ENCODE measurements at regions not wholly inside any gene's neighbourhood (a gene's known extent, or its start where the extent isn't known, plus 50 kb on each side); places are given as distances from the start of the nearest gene placed in this dataset.

- Mint-ChIP-seq H3K27me3 (no peaks in the 10 kb centered on the region), H3K4me1 (ENCODE audit: low read depth) (peaks cover 5% of the 10 kb centered on the region), H3K27ac (no peak overlapping the region), H3K9me3 (no peaks in the 10 kb centered on the region), H3K36me3 (ENCODE audit: low read depth) (no peaks in the 10 kb centered on the region), H3K4me3 (no peak overlapping the region)
- intact Hi-C loops (cut with micrococcal nuclease), result no loop called here
Measured at GRCh38 chr12:75720812-75721641, 209.6 kb upstream of the KRR1 start.

- Mint-ChIP-seq H3K9me3 (no peaks in the 10 kb centered on the region), H3K27ac (no peak overlapping the region), H3K36me3 (ENCODE audit: low read depth) (no peaks in the 10 kb centered on the region), H3K4me1 (ENCODE audit: low read depth) (peaks cover 5% of the 10 kb centered on the region), H3K27me3 (no peaks in the 10 kb centered on the region), H3K4me3 (no peak overlapping the region)
- intact Hi-C loops (cut with micrococcal nuclease), result no loop called here
Measured at GRCh38 chr12:75717902-75718301, 206.5 kb upstream of the KRR1 start.

GRCh38 chr12:75716291-75717025 lies 205.0 kb upstream of the KRR1 start:
- Mint-ChIP-seq H3K4me1 (ENCODE audit: low read depth) (no peaks in the 10 kb centered on the region), H3K27ac (no peak overlapping the region), H3K9me3 (no peaks in the 10 kb centered on the region), H3K27me3 (no peaks in the 10 kb centered on the region), H3K36me3 (ENCODE audit: low read depth) (no peaks in the 10 kb centered on the region), H3K4me3 (no peak overlapping the region)
- intact Hi-C loops (cut with micrococcal nuclease), result no loop called here

GRCh38 chr12:75715682-75716081 lies 204.3 kb upstream of the KRR1 start:
- Mint-ChIP-seq H3K9me3 (no peaks in the 10 kb centered on the region), H3K27ac (no peak overlapping the region), H3K36me3 (ENCODE audit: low read depth) (no peaks in the 10 kb centered on the region), H3K4me3 (no peak overlapping the region), H3K4me1 (ENCODE audit: low read depth) (no peaks in the 10 kb centered on the region), H3K27me3 (no peaks in the 10 kb centered on the region)
- intact Hi-C loops (cut with micrococcal nuclease), result no loop called here

GRCh38 chr12:75715323-75715644 lies 203.9 kb upstream of the KRR1 start:
- Mint-ChIP-seq H3K27ac (no peak overlapping the region), H3K4me1 (ENCODE audit: low read depth) (no peaks in the 10 kb centered on the region), H3K9me3 (no peaks in the 10 kb centered on the region), H3K27me3 (no peaks in the 10 kb centered on the region), H3K4me3 (no peak overlapping the region), H3K36me3 (ENCODE audit: low read depth) (no peaks in the 10 kb centered on the region)
- intact Hi-C loops (cut with micrococcal nuclease), result no loop called here

GRCh38 chr12:75714462-75715322 lies 203.3 kb upstream of the KRR1 start:
- intact Hi-C loops (cut with micrococcal nuclease), result no loop called here
- no peak overlapping the region for H3K27ac Mint-ChIP-seq

GRCh38 chr12:75713434-75713833 lies 202.0 kb upstream of the KRR1 start:
- Mint-ChIP-seq H3K4me3 (no peak overlapping the region), H3K27me3 (no peaks in the 10 kb centered on the region), H3K27ac (no peak overlapping the region), H3K36me3 (ENCODE audit: low read depth) (no peaks in the 10 kb centered on the region), H3K9me3 (no peaks in the 10 kb centered on the region), H3K4me1 (ENCODE audit: low read depth) (no peaks in the 10 kb centered on the region)
- intact Hi-C loops (cut with micrococcal nuclease), result no loop called here

More at GRCh38 chr12:75714462-75715322, 203.3 kb upstream of the KRR1 start:
- Mint-ChIP-seq H3K36me3 (ENCODE audit: low read depth) (no peaks in the 10 kb centered on the region), H3K4me1 (ENCODE audit: low read depth) (no peaks in the 10 kb centered on the region), H3K4me3 (no peak overlapping the region), H3K27me3 (no peaks in the 10 kb centered on the region), H3K9me3 (no peaks in the 10 kb centered on the region)

- intact Hi-C loops (cut with micrococcal nuclease), result no loop called here
- Mint-ChIP-seq H3K27ac (no peak overlapping the region), H3K36me3 (ENCODE audit: low read depth) (no peaks in the 10 kb centered on the region), H3K9me3 (no peaks in the 10 kb centered on the region), H3K27me3 (no peaks in the 10 kb centered on the region), H3K4me3 (no peak overlapping the region), H3K4me1 (ENCODE audit: low read depth) (no peaks in the 10 kb centered on the region)
Measured at GRCh38 chr12:75712223-75712622, 200.8 kb upstream of the KRR1 start.

- Mint-ChIP-seq H3K4me1 (ENCODE audit: low read depth) (peaks cover 7% of the 10 kb centered on the region), H3K36me3 (ENCODE audit: low read depth) (no peaks in the 10 kb centered on the region), H3K4me3 (no peak overlapping the region), H3K27ac (no peak overlapping the region), H3K9me3 (no peaks in the 10 kb centered on the region), H3K27me3 (no peaks in the 10 kb centered on the region)
- intact Hi-C loops (cut with micrococcal nuclease), result no loop called here
Measured at GRCh38 chr12:75711271-75711670, 199.9 kb upstream of the KRR1 start.

- Mint-ChIP-seq H3K4me1 (ENCODE audit: low read depth) (peaks cover 8% of the 10 kb centered on the region), H3K4me3 (no peak overlapping the region), H3K27me3 (no peaks in the 10 kb centered on the region), H3K9me3 (no peaks in the 10 kb centered on the region), H3K27ac (no peak overlapping the region), H3K36me3 (ENCODE audit: low read depth) (no peaks in the 10 kb centered on the region)
- intact Hi-C loops (cut with micrococcal nuclease), result no loop called here
Measured at GRCh38 chr12:75710361-75711069, 199.1 kb upstream of the KRR1 start.

- no peak overlapping the region for H3K27ac Mint-ChIP-seq
- no peak overlapping the region for H3K4me3 Mint-ChIP-seq
- peaks cover 8% of the 10 kb centered on the region for H3K4me1 Mint-ChIP-seq (ENCODE audit: low read depth)
- no peaks in the 10 kb centered on the region for H3K9me3 Mint-ChIP-seq
- H3K27me3 Mint-ChIP-seq, result no peaks in the 10 kb centered on the region
- intact Hi-C loops (cut with micrococcal nuclease), result no loop called here
- H3K36me3 Mint-ChIP-seq (ENCODE audit: low read depth), result no peaks in the 10 kb centered on the region
Measured at GRCh38 chr12:75709503-75709902, 198.1 kb upstream of the KRR1 start.

- intact Hi-C loops (cut with micrococcal nuclease), result no loop called here
- no peak overlapping the region for H3K4me3 Mint-ChIP-seq
- no peaks in the 10 kb centered on the region for H3K27me3 Mint-ChIP-seq
- H3K27ac Mint-ChIP-seq, result no peak overlapping the region
- H3K9me3 Mint-ChIP-seq, result no peaks in the 10 kb centered on the region
- peaks cover 8% of the 10 kb centered on the region for H3K4me1 Mint-ChIP-seq (ENCODE audit: low read depth)
- H3K36me3 Mint-ChIP-seq (ENCODE audit: low read depth), result no peaks in the 10 kb centered on the region
Measured at GRCh38 chr12:75708802-75709201, 197.4 kb upstream of the KRR1 start.

GRCh38 chr12:75707983-75708382 lies 196.6 kb upstream of the KRR1 start:
- Mint-ChIP-seq H3K36me3 (ENCODE audit: low read depth) (no peaks in the 10 kb centered on the region), H3K27me3 (no peaks in the 10 kb centered on the region), H3K9me3 (no peaks in the 10 kb centered on the region), H3K4me3 (no peak overlapping the region), H3K27ac (no peak overlapping the region), H3K4me1 (ENCODE audit: low read depth) (peaks cover 8% of the 10 kb centered on the region)
- intact Hi-C loops (cut with micrococcal nuclease), result no loop called here
